GM19397 (cell line): ENCODE measurements at regions not wholly inside any gene's neighbourhood (a gene's known extent, or its start where the extent isn't known, plus 50 kb on each side); places are given as distances from the start of the nearest gene placed in this dataset.
"Not testable (repeated sequence)": the region's sequence is repeated elsewhere in the genome, so short reads cannot be mapped to it uniquely, and the experiment has no call there.

Experiments used
- ATAC-seq: cut with Tn5 transposase; IDR thresholded peaks from one replicate; pipeline ENCODE4 v1.9.1; 2021; ENCODE audit warnings: mild to moderate bottlenecking, moderate library complexity; ENCODE audit not compliant: unreplicated experiment

GRCh38 chr6:6412221-6412620 is 91.8 kb upstream of the F13A1 start:
- no peak for ATAC-seq

- ATAC-seq, result no peak
These were observed 92.2 kb upstream of the F13A1 start for GRCh38 chr6:6412700-6413099.

GRCh38 chr6:6414931-6415330 is 94.5 kb upstream of the F13A1 start:
- ATAC-seq, result no peak

GRCh38 chr6:6417475-6417874 is 97.0 kb upstream of the F13A1 start:
- ATAC-seq, result no peak

GRCh38 chr6:6418421-6418820 is 98.0 kb upstream of the F13A1 start:
- no peak for ATAC-seq

GRCh38 chr6:6420107-6420506 is 99.6 kb upstream of the F13A1 start:
- no peak for ATAC-seq

- no peak for ATAC-seq
These were observed 113.7 kb upstream of the F13A1 start for GRCh38 chr6:6434151-6434550.

- no peak for ATAC-seq
These were observed 114.3 kb upstream of the F13A1 start for GRCh38 chr6:6434723-6435122.

GRCh38 chr6:6436366-6436765 is 115.9 kb upstream of the F13A1 start:
- no peak for ATAC-seq

GRCh38 chr6:6436946-6437345 is 116.5 kb upstream of the F13A1 start:
- no peak for ATAC-seq

GRCh38 chr6:6438286-6438685 is 117.8 kb upstream of the F13A1 start:
- no peak for ATAC-seq

- ATAC-seq, result no peak
These were observed 119.3 kb upstream of the F13A1 start for GRCh38 chr6:6439778-6440177.

- no peak for ATAC-seq
These were observed 131.5 kb upstream of the F13A1 start for GRCh38 chr6:6452002-6452401.

- no peak for ATAC-seq
These were observed 132.7 kb upstream of the F13A1 start for GRCh38 chr6:6453186-6453585.

- ATAC-seq, result no peak
These were observed 133.2 kb upstream of the LY86 start for GRCh38 chr6:6455272-6455671.

- ATAC-seq, result no peak
These were observed 130.3 kb upstream of the LY86 start for GRCh38 chr6:6458172-6458571.

GRCh38 chr6:6459963-6460362 is 128.6 kb upstream of the LY86 start:
- ATAC-seq, result not testable (repeated sequence)

- ATAC-seq, result no peak
These were observed 128.1 kb upstream of the LY86 start for GRCh38 chr6:6460416-6460815.

GRCh38 chr6:6461138-6461537 is 127.4 kb upstream of the LY86 start:
- ATAC-seq, result no peak

GRCh38 chr6:6466967-6467761 is 121.4 kb upstream of the LY86 start:
- ATAC-seq, result no peak

GRCh38 chr6:6469074-6469473 is 119.4 kb upstream of the LY86 start:
- ATAC-seq, result no peak

GRCh38 chr6:6470123-6470522 is 118.4 kb upstream of the LY86 start:
- no peak for ATAC-seq

- no peak for ATAC-seq
These were observed 117.2 kb upstream of the LY86 start for GRCh38 chr6:6471276-6471675.
